ENCODE measurements at regions not wholly inside any gene's neighbourhood (a gene's known extent, or its start where the extent isn't known, plus 50 kb on each side); places are given as distances from the start of the nearest gene placed in this dataset.

- TF ChIP-seq CEBPB (IDR thresholded peaks at IDR 0.05) (no peak), MAZ (IDR thresholded peaks at IDR 0.05; ENCODE audit: borderline replicate concordance, low read depth, low read length) (no peak), CTCF (IDR thresholded peaks at IDR 0.05) (no peak), EP300 (IDR thresholded peaks at IDR 0.05) (no peak), RFX5 (IDR thresholded peaks at IDR 0.05) (no peak), POLR2A (IDR thresholded peaks at IDR 0.05; ENCODE audit: low read length) (no peak), ZFP36 (IDR thresholded peaks at IDR 0.05; ENCODE audit: borderline replicate concordance, partially characterized antibody) (no peak), NFE2L2 (conservative IDR thresholded peaks at IDR 0.05; ENCODE audit: low read length) (no peak), ELK1 (IDR thresholded peaks at IDR 0.05; ENCODE audit: low read depth, low read length) (no peak), NR3C1 (IDR thresholded peaks at IDR 0.05) (no peak), RAD21 (conservative IDR thresholded peaks at IDR 0.05 in 1 of 2, IDR thresholded peaks at IDR 0.05 in 1 of 2) (no peak)
These were observed 61.2 kb upstream of the RBBP8 start for GRCh38 chr18:22871809-22872525.
